SH-SY5Y (cell line): ENCODE measurements at regions not wholly inside any gene's neighbourhood (a gene's known extent, or its start where the extent isn't known, plus 50 kb on each side); places are given as distances from the start of the nearest gene placed in this dataset.

ENCODE experiments used
- GATA2 ChIP-seq: IDR thresholded peaks from 2 replicates; pipeline ENCODE4 v1.6.1; 2011; ENCODE audit warnings: mild to moderate bottlenecking, low read depth, low read length
- GATA3 ChIP-seq: IDR thresholded peaks from 2 replicates; pipeline ENCODE4 v1.6.1; 2011; ENCODE audit warnings: low read depth, mild to moderate bottlenecking, low read length, moderate library complexity

GRCh38 chr22:22148905-22149304 is 95.7 kb upstream of the VPREB1 start:
- TF ChIP-seq GATA3 = no peak
- TF ChIP-seq GATA2 = no peak
